NB4 (cell line): ENCODE measurements at regions not wholly inside any gene's neighbourhood (a gene's known extent, or its start where the extent isn't known, plus 50 kb on each side); places are given as distances from the start of the nearest gene placed in this dataset.

Experiments
- CTCF ChIP-seq: IDR thresholded peaks from one replicate; pipeline ENCODE4 v1.5.1; 2012; ENCODE audit warnings: low read depth, low read length
- MYC ChIP-seq: IDR thresholded peaks from 2 replicates; pipeline ENCODE4 v1.6.1; 2011; ENCODE audit warnings: low read depth, low read length
- POLR2A ChIP-seq: IDR thresholded peaks from 2 replicates; pipeline ENCODE4 v1.6.1; 2011; ENCODE audit warnings: mild to moderate bottlenecking; ENCODE audit not compliant: insufficient read length; ENCODE audit errors: extremely low read depth

GRCh38 chr3:106575029-106575428, 706.2 kb upstream of the CBLB start:
- TF ChIP-seq POLR2A (no peak), CTCF (no peak), MYC (no peak)
